H9 (cell line): ENCODE measurements at regions not wholly inside any gene's neighbourhood (a gene's known extent, or its start where the extent isn't known, plus 50 kb on each side); places are given as distances from the start of the nearest gene placed in this dataset.

Experiments
- DNase-seq: peaks from one replicate; pipeline ENCODE4 v3.0.0-alpha.2; 2017
- H2AFZ ChIP-seq: one replicate; pipeline ENCODE4 v1.6.1; 2013; ENCODE audit warnings: mild to moderate bottlenecking, low read length, control low read depth, moderate library complexity
- H2AK5ac ChIP-seq: 2 replicates; pipeline ENCODE4 v1.6.1; 2013; ENCODE audit warnings: low read length, control low read depth, mixed read lengths; ENCODE audit not compliant: insufficient read length
- H2BK120ac ChIP-seq: one replicate; pipeline ENCODE4 v1.6.1; 2013; ENCODE audit warnings: low read depth, mild to moderate bottlenecking, low read length, control low read depth, inconsistent platforms; ENCODE audit not compliant: poor library complexity, severe bottlenecking
- H2BK12ac ChIP-seq: 2 replicates; pipeline ENCODE4 v1.6.1; 2013; ENCODE audit warnings: low read length, control low read depth, mixed read lengths, low read depth; ENCODE audit not compliant: insufficient read length
- H2BK15ac ChIP-seq: 2 replicates; pipeline ENCODE4 v1.6.1; 2013; ENCODE audit warnings: low read depth, low read length, control low read depth
- H2BK20ac ChIP-seq: one replicate; pipeline ENCODE4 v1.6.1; 2013; ENCODE audit warnings: low read depth, mild to moderate bottlenecking, low read length, control low read depth, inconsistent platforms; ENCODE audit not compliant: poor library complexity, severe bottlenecking
- H2BK5ac ChIP-seq: 2 replicates; pipeline ENCODE4 v1.6.1; 2013; ENCODE audit warnings: low read length, control low read depth, mixed read lengths; ENCODE audit not compliant: insufficient read length
- H3K14ac ChIP-seq: 2 replicates; pipeline ENCODE4 v1.6.1; 2013; ENCODE audit warnings: low read length, control low read depth; ENCODE audit not compliant: insufficient read depth
- H3K18ac ChIP-seq: 2 replicates; pipeline ENCODE4 v1.6.1; 2013; ENCODE audit warnings: low read depth, mild to moderate bottlenecking, mixed read lengths, low read length, control low read depth; ENCODE audit not compliant: insufficient read length
- H3K23ac ChIP-seq: 2 replicates; pipeline ENCODE4 v1.6.1; 2013; ENCODE audit warnings: low read length, control low read depth, mixed read lengths, low read depth; ENCODE audit not compliant: insufficient read length
- H3K23me2 ChIP-seq: 2 replicates; pipeline ENCODE4 v1.6.1; 2013; ENCODE audit warnings: low read depth, mild to moderate bottlenecking, mixed read lengths, low read length, control low read depth; ENCODE audit not compliant: insufficient read length, poor library complexity, severe bottlenecking
- H3K27ac ChIP-seq: 2 replicates; pipeline ENCODE4 v1.5.1; 2013; ENCODE audit warnings: low read length, control low read depth, mixed read lengths, low read depth; ENCODE audit not compliant: insufficient read length
- H3K27me3 ChIP-seq: 2 replicates; pipeline ENCODE4 v1.6.1; 2013; ENCODE audit warnings: low read length, control low read depth, inconsistent platforms; ENCODE audit not compliant: insufficient read depth
- H3K4ac ChIP-seq: 2 replicates; pipeline ENCODE4 v1.6.1; 2013; ENCODE audit warnings: low read depth, mild to moderate bottlenecking, control low read depth, inconsistent platforms, low read length, moderate library complexity
- H3K4me1 ChIP-seq: 2 replicates; pipeline ENCODE4 v1.6.1; 2013; ENCODE audit warnings: low read length, control low read depth, inconsistent platforms; ENCODE audit not compliant: insufficient read depth
- H3K4me2 ChIP-seq: 2 replicates; pipeline ENCODE4 v1.6.1; 2013; ENCODE audit warnings: low read length, control low read depth, mixed read lengths; ENCODE audit not compliant: insufficient read length, insufficient read depth
- H3K56ac ChIP-seq: 2 replicates; pipeline ENCODE4 v1.6.1; 2013; ENCODE audit warnings: low read depth, mild to moderate bottlenecking, mixed read lengths, low read length, control low read depth; ENCODE audit not compliant: insufficient read length
- H3K79me1 ChIP-seq: 2 replicates; pipeline ENCODE4 v1.6.1; 2013; ENCODE audit warnings: low read depth, mild to moderate bottlenecking, moderate library complexity, low read length, control low read depth, inconsistent platforms; ENCODE audit not compliant: insufficient read depth, poor library complexity, severe bottlenecking
- H3K79me2 ChIP-seq: 2 replicates; pipeline ENCODE4 v1.6.1; 2013; ENCODE audit warnings: low read length, control low read depth, inconsistent platforms; ENCODE audit not compliant: insufficient read depth
- H3K9ac ChIP-seq: 2 replicates; pipeline ENCODE4 v1.6.1; 2013; ENCODE audit warnings: low read length, control low read depth, mixed read lengths; ENCODE audit not compliant: insufficient read length; ENCODE audit errors: extremely low read depth
- H3K9me3 ChIP-seq: one replicate; pipeline ENCODE4 v1.6.1; 2013; ENCODE audit warnings: low read depth, low read length, inconsistent platforms; ENCODE audit not compliant: control insufficient read depth
- H3T11ph ChIP-seq: one replicate; pipeline ENCODE4 v1.6.1; 2013; ENCODE audit warnings: mild to moderate bottlenecking, low read length, control low read depth, inconsistent platforms
- H4K20me1 ChIP-seq: one replicate; pipeline ENCODE4 v1.6.1; 2013; ENCODE audit not compliant: control insufficient read depth, insufficient read length, insufficient read depth
- H4K5ac ChIP-seq: 2 replicates; pipeline ENCODE4 v1.6.1; 2013; ENCODE audit warnings: low read depth, mild to moderate bottlenecking, mixed read lengths, low read length, control low read depth; ENCODE audit not compliant: insufficient read length
- H4K8ac ChIP-seq: replicated peaks from 2 replicates; pipeline ENCODE4 v1.6.1; 2013; ENCODE audit warnings: low read length, control low read depth, mixed read lengths, low read depth; ENCODE audit not compliant: insufficient read length
- H4K91ac ChIP-seq: 2 replicates; pipeline ENCODE4 v1.6.1; 2013; ENCODE audit warnings: low read depth, mild to moderate bottlenecking, moderate library complexity, mixed read lengths, low read length, control low read depth; ENCODE audit not compliant: insufficient read length
- H3K27ac Mint-ChIP-seq, 3 experiments: 2 replicates in 2 of 3; 3 replicates in 1 of 3; pipeline ENCODE4 v1.8.0; 2020 to 2021; ENCODE audit warnings: mixed read lengths in 3 of 3, mild to moderate bottlenecking in 1 of 3, moderate library complexity in 1 of 3
- H3K27me3 Mint-ChIP-seq: 2 replicates; pipeline ENCODE4 v1.8.0; 2021; ENCODE audit warnings: low read depth, mild to moderate bottlenecking, moderate library complexity, mixed read lengths
- H3K36me3 Mint-ChIP-seq, 3 experiments: 2 replicates in 2 of 3; 3 replicates in 1 of 3; pipeline ENCODE4 v1.8.0; 2020 to 2021; ENCODE audit warnings: low read depth in 3 of 3, mixed read lengths in 3 of 3; ENCODE audit not compliant: insufficient read depth in 1 of 3
- H3K4me1 Mint-ChIP-seq, 2 experiments: 2 replicates each; pipeline ENCODE4 v1.8.0; 2020; ENCODE audit warnings: mixed read lengths in 2 of 2
- H3K4me3 Mint-ChIP-seq, 2 experiments: 2 replicates in 1 of 2; 3 replicates in 1 of 2; pipeline ENCODE4 v1.8.0; 2020 to 2021; ENCODE audit warnings: mild to moderate bottlenecking in 2 of 2, mixed read lengths in 2 of 2, moderate library complexity in 1 of 2
- H3K9me3 Mint-ChIP-seq, 2 experiments: 2 replicates in 1 of 2; 3 replicates in 1 of 2; pipeline ENCODE4 v1.8.0; 2020; ENCODE audit warnings: mild to moderate bottlenecking in 2 of 2, mixed read lengths in 2 of 2, moderate library complexity in 1 of 2
- TF ChIP-seq, protein P1 (sequence below): fragments of 200-600 bp; sonication (generic); conservative IDR thresholded peaks from 3 replicates; pipeline ENCODE4 v1.8.0; 2021; ENCODE audit warnings: antibody characterized with exemption, mild to moderate bottlenecking

DNA sequence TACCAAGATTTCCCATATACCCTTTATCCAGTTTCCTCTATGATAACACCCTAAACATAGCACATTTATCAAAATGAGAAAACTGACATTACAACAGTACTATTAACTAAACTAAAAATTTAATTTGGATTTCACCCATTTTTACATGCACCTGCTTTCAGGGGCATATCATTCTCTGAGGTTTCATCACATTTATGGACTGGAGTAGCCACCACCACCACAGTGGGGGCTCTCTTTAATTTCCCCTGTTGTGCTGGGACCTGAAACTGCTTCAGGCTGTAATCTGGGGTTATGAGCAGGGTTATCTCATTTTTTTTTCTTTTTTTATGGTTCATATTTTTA is 637.9 kb upstream of the DPP6 start:
- Mint-ChIP-seq H3K36me3 (peaks cover 22 to 43% (median 28%) of the 10 kb centered on the region in 3 experiments), H3K9me3 (peaks cover 91 to 100% of the 10 kb centered on the region in 2 experiments)

More for the DNA sequence above, 637.9 kb upstream of the DPP6 start:
- no peaks in the 10 kb centered on the region for H3K79me2 ChIP-seq
- H3K4me2 ChIP-seq: no peak overlapping the region
- no peak overlapping the region for H2BK20ac ChIP-seq
- no peak overlapping the region for H3K14ac ChIP-seq
- DNase-seq: no peak
- Mint-ChIP-seq H3K27ac (no peak overlapping the region), H3K27me3 (peaks cover 9% of the 10 kb centered on the region), H3K4me3 (no peak overlapping the region), H3K4me1 (no peaks in the 10 kb centered on the region)
- no peaks in the 10 kb centered on the region for H3K27me3 ChIP-seq
- no peak overlapping the region for H2BK12ac ChIP-seq
- no peaks in the 10 kb centered on the region for H3K23me2 ChIP-seq
- H3K4me1 ChIP-seq: no peaks in the 10 kb centered on the region
- no peak overlapping the region for H3K27ac ChIP-seq
- H3K56ac ChIP-seq: no peak overlapping the region
- H4K5ac ChIP-seq: no peak overlapping the region
- H2BK5ac ChIP-seq: no peak overlapping the region
- no peaks in the 10 kb centered on the region for H3K79me1 ChIP-seq
- H3K9me3 ChIP-seq: peaks cover 11% of the 10 kb centered on the region
- no peaks in the 10 kb centered on the region for H4K20me1 ChIP-seq
- H2BK120ac ChIP-seq: no peak overlapping the region
- H3K18ac ChIP-seq: no peak overlapping the region
- no peak overlapping the region for H3K4ac ChIP-seq
- no peak overlapping the region for H2AK5ac ChIP-seq
- no peak overlapping the region for H4K91ac ChIP-seq
- H2AFZ ChIP-seq: no peak overlapping the region
- H3K23ac ChIP-seq: no peak overlapping the region
- no peak overlapping the region for H4K8ac ChIP-seq
- TF ChIP-seq, protein P1, sequence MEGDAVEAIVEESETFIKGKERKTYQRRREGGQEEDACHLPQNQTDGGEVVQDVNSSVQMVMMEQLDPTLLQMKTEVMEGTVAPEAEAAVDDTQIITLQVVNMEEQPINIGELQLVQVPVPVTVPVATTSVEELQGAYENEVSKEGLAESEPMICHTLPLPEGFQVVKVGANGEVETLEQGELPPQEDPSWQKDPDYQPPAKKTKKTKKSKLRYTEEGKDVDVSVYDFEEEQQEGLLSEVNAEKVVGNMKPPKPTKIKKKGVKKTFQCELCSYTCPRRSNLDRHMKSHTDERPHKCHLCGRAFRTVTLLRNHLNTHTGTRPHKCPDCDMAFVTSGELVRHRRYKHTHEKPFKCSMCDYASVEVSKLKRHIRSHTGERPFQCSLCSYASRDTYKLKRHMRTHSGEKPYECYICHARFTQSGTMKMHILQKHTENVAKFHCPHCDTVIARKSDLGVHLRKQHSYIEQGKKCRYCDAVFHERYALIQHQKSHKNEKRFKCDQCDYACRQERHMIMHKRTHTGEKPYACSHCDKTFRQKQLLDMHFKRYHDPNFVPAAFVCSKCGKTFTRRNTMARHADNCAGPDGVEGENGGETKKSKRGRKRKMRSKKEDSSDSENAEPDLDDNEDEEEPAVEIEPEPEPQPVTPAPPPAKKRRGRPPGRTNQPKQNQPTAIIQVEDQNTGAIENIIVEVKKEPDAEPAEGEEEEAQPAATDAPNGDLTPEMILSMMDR: no peak
- no peak overlapping the region for H2BK15ac ChIP-seq
- H3K9ac ChIP-seq: no peak overlapping the region
- no peak overlapping the region for H3T11ph ChIP-seq
